Body of pancreas (tissue), 4 donors: ENCODE measurements at regions not wholly inside any gene's neighbourhood (a gene's known extent, or its start where the extent isn't known, plus 50 kb on each side); places are given as distances from the start of the nearest gene placed in this dataset.

Source experiments
- POLR2A ChIP-seq, 3 donors: fragments of 450-650 bp; IDR thresholded peaks; one replicate each; pipeline ENCODE4 v1.6.1; 2016; ENCODE audit warnings: antibody characterized with exemption in 3 of 3, mild to moderate bottlenecking in 2 of 3
- TF ChIP-seq, protein P1 (sequence below), 7 experiments: fragments of 450-650 bp in 4 of 7; fragments of 200-600 bp in 3 of 7; sonication (generic) in 3 of 7; IDR thresholded peaks; one replicate each; pipeline ENCODE4 v1.5.1; 2016 to 2019; ENCODE audit warnings: antibody characterized with exemption in 7 of 7

DNA sequence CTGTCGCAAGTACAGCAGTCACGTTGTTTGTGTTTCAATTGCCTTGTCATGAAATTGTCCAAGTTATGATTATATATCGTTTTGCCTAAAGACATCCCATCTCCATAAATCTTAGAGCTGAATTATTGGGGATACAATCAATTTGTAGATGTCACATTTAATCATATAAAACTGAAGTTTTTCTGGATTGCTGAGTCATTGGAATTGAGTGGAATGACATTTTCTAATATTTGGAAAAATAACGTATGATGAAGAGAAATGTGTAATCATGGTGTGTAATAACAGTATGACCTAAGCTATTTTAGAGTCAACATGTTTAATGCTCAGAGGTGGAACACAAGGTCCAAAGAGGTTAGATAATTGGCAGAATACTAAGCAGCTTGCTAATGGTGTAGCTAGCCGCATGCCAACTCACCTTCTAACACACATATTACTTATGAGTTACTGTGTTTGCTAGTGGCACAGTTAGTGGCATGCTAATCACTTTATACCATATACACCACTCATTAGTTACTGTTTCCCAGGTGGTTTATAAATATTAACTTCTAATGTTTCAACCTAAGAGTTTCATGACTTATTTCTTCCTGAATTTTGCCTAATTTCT, 473.1 kb upstream of the GRAMD2B start:
- TF ChIP-seq, protein P1, sequence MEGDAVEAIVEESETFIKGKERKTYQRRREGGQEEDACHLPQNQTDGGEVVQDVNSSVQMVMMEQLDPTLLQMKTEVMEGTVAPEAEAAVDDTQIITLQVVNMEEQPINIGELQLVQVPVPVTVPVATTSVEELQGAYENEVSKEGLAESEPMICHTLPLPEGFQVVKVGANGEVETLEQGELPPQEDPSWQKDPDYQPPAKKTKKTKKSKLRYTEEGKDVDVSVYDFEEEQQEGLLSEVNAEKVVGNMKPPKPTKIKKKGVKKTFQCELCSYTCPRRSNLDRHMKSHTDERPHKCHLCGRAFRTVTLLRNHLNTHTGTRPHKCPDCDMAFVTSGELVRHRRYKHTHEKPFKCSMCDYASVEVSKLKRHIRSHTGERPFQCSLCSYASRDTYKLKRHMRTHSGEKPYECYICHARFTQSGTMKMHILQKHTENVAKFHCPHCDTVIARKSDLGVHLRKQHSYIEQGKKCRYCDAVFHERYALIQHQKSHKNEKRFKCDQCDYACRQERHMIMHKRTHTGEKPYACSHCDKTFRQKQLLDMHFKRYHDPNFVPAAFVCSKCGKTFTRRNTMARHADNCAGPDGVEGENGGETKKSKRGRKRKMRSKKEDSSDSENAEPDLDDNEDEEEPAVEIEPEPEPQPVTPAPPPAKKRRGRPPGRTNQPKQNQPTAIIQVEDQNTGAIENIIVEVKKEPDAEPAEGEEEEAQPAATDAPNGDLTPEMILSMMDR (IDR thresholded peaks at IDR 0.05): no peak
- TF ChIP-seq POLR2A (IDR thresholded peaks at IDR 0.05): no peak
